IgD-negative memory B cell (primary cell): ENCODE measurements at regions not wholly inside any gene's neighbourhood (a gene's known extent, or its start where the extent isn't known, plus 50 kb on each side); places are given as distances from the start of the nearest gene placed in this dataset.

Experiments
- H3K27ac Mint-ChIP-seq, 3 donors: one replicate each; pipeline ENCODE4 v1.8.0; 2020 to 2022; ENCODE audit warnings: mild to moderate bottlenecking in 3 of 3, mixed read lengths in 3 of 3, moderate library complexity in 1 of 3
- H3K27me3 Mint-ChIP-seq: one replicate; pipeline ENCODE4 v1.8.0; 2021; ENCODE audit warnings: mixed read lengths
- H3K36me3 Mint-ChIP-seq: one replicate; pipeline ENCODE4 v1.8.0; 2020; ENCODE audit warnings: mild to moderate bottlenecking, mixed read lengths
- H3K4me1 Mint-ChIP-seq, 3 donors: one replicate each; pipeline ENCODE4 v1.8.0; 2020 to 2022; ENCODE audit warnings: mixed read lengths in 3 of 3, mild to moderate bottlenecking in 1 of 3
- H3K4me3 Mint-ChIP-seq, 4 donors: one replicate each; pipeline ENCODE4 v1.8.0; 2020 to 2022; ENCODE audit warnings: mild to moderate bottlenecking in 4 of 4, mixed read lengths in 4 of 4, moderate library complexity in 3 of 4
- H3K9me3 Mint-ChIP-seq, 3 donors: one replicate each; pipeline ENCODE4 v1.8.0; 2020 to 2021; ENCODE audit warnings: mixed read lengths in 3 of 3, mild to moderate bottlenecking in 1 of 3

DNA sequence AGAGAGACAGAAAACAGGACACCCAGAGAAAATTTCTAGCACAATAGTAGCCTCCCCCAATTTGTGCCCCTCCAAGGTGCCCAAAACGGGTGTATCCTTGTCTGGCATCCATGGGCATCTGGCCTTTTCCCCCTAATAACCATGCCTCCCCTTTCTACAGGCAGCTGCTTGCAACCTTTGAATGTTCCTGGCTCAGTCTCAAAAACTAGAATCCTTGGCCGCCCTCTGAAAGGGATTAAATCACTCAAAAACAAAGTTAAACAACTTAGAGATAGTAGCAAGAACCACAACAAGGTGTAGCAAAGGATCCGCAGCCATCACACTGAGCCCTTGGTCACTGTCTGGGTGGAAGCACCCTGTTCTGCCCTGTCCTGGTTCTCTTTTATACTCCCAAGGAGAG lies 105.6 kb downstream of the MN1 start:
- Mint-ChIP-seq H3K4me1 (peaks cover 0 to 2% (median 0%) of the 10 kb centered on the region in 3 donors), H3K4me3 (no peak overlapping the region)

DNA sequence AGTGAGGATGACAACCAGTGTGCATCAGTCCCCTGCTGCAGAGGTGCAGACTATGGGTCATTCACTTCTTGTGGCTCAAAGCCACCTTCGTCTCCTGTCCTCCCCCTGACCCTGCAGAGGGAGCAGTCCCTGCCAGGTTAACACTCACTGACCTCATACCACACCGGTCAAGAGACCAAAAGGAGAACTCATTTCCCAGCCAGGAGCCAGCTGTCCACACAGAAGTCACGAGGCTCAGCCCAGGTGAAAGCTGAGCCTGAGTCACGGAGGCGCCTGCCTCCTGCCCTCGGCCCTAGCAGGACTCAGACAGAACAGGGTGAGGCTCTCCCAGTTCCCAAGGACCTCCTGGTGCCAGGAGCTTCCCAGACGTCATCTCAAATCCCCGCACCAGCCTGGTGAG lies 103.7 kb downstream of the MN1 start:
- Mint-ChIP-seq H3K27ac (no peak overlapping the region), H3K9me3 (peaks cover 0 to 14% (median 5%) of the 10 kb centered on the region in 3 donors), H3K4me1 (peaks cover 0 to 2% (median 0%) of the 10 kb centered on the region in 3 donors), H3K4me3 (no peak overlapping the region), H3K36me3 (peaks cover 2% of the 10 kb centered on the region), H3K27me3 (no peaks in the 10 kb centered on the region)

More for the DNA sequence above, 105.6 kb downstream of the MN1 start:
- no peaks in the 10 kb centered on the region for H3K27me3 Mint-ChIP-seq
- peaks cover 2% of the 10 kb centered on the region for H3K36me3 Mint-ChIP-seq
- no peak overlapping the region for H3K27ac Mint-ChIP-seq
- peaks cover 0 to 17% (median 5%) of the 10 kb centered on the region in 3 donors for H3K9me3 Mint-ChIP-seq
